ENCODE measurements at regions not wholly inside any gene's neighbourhood (a gene's known extent, or its start where the extent isn't known, plus 50 kb on each side); places are given as distances from the start of the nearest gene placed in this dataset.

DNA sequence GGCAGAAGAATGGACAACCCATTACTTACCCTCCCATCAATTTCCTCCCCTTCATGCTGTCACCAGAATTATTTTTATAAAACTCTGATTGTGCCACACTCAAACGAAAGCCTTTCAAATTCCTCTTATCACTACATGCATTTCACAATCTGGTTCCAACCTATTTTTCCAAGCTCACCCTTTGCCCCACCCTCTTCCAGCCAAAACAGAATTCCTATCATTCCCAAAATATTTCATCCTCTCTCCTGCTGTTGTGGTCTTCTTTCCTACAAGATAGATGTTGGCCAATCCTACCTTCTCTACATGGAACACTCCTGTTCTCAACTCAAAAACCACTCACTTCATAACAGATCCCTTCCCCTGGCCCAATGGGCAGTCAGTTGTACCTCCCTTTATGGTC, 111.5 kb downstream of the ELAPOR2 start:
- DNase-seq (ENCODE audit: low spot score) = no peak

DNA sequence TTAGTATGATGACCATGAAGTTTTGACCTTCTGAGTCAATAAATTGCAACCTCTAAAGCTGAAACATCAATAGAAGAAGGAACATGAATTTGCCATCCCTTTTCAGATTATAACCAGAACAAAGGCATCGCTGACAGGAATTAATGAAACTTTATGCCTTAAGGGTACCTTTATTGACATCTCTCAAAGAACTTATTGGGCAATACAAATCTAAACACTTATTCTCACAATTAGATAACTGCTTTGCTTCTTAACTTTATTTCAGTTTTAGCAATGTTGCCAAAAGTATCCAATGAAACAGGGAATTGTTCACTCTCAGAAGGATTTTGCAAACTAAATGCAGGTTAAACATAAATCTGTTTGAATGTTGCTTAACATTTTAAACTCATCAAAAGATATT, 116.0 kb downstream of the ELAPOR2 start:
- no peak for DNase-seq (ENCODE audit: low spot score)

GRCh38 chr7:86942995-86943394, 116.5 kb downstream of the ELAPOR2 start:
- no peak for DNase-seq (ENCODE audit: low spot score)

- no peak for DNase-seq (ENCODE audit: low spot score)
Observed at GRCh38 chr7:86942081-86942480, 117.4 kb downstream of the ELAPOR2 start.

DNA sequence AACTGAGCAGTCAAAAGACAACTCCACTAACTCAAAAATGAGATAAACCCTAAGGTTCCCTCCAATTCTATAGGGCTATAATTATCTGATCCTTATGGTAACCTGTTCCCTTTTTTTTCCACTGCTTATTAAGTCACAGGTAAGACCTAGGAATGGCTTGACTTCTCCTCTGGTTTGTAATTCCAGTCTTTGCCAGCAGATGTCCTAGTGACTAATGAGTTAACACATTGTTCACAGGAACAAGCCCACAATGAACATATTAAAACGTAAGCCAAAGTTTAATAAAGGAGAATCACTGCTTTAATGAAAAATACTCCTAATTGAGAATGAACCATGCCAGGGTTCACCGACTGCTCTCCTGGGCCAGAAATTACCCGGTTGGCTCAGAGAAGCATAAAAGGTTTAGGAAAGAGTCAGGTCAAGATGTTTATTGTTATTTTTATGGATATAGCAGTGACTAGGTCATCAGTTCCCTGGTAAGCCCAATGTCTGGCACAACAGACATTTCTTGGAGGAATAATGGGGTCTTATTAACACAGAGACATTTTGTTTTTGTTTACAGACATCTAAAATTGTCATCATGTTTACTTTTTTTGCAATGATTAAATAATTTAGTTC, 120.1 kb downstream of the ELAPOR2 start:
- peak; percentile 64 for DNase-seq (ENCODE audit: low spot score)

GRCh38 chr7:86937363-86937878, 122.0 kb downstream of the ELAPOR2 start:
- DNase-seq (ENCODE audit: low spot score) = no peak

GRCh38 chr7:86933295-86933845, 126.1 kb downstream of the ELAPOR2 start:
- DNase-seq (ENCODE audit: low spot score) = no peak

DNA sequence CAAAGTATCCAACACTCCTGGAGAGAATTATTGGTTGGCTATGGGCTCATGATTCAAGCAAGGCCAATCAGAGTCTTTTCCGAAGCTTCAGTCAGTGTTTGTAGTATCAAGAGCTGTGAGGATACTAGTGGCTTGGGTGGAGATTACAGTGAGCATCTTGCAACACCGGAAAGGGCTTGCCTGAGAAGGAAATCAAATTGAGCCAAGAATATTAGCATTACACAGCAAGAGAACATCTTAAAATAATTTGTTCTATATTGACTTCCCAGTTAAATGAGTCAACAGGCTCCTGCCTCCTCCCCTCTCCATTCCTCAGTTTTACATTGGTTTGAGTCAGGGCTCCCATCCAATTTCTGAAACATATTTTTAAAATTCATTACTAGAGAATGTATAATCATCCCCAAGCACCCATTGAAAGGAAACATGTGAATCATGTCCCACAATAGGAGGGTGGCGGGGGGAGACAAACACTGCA, 127.4 kb downstream of the ELAPOR2 start:
- no peak for DNase-seq (ENCODE audit: low spot score)

GRCh38 chr7:86931439-86931838, 128.0 kb downstream of the ELAPOR2 start:
- no peak for DNase-seq (ENCODE audit: low spot score)

GRCh38 chr7:86930554-86931307, 128.7 kb downstream of the ELAPOR2 start:
- no peak for DNase-seq (ENCODE audit: low spot score)

GRCh38 chr7:86929293-86930109, 130.0 kb downstream of the ELAPOR2 start:
- no peak for DNase-seq (ENCODE audit: low spot score)

GRCh38 chr7:86928308-86928707, 131.1 kb downstream of the ELAPOR2 start:
- DNase-seq (ENCODE audit: low spot score) = no peak

- DNase-seq (ENCODE audit: low spot score) = peak; percentile 51
Observed at GRCh38 chr7:86926732-86927131, 132.7 kb downstream of the ELAPOR2 start.

DNA sequence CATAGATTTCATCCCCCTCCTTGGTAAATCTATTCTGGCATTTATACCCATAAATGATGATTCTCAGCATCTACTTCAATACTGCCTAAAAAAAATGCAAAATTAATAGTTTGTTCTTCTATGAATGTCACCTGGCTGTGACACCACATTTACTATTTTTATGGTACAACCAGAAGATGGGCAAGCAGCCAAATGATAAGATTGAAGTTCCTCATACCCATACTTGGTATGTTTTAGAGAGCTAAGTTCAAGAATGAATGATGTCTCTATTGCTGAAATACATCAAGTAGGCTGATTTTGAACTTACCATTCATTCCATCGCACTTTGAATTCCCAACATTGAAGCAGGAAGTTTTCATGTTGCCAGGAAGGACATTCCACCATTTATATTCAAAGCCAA, 134.2 kb downstream of the ELAPOR2 start:
- no peak for DNase-seq (ENCODE audit: low spot score)

DNA sequence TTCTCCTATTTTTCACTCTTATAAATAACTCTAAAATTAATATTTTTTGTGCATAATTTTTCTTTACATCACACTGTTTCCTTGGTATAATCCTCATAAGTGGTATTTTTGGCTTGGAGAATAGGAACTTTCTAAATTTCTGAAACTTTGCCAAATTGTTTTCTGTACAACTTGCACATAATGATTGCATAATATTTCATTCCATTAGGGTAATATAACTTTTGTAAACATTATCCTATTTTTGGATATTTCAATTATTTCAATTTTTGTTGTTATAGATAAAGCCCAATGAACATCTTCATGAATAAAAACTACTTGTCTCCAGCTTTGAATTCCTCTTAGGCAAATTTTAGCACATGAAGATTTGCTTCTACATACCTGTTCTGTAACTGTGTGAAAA, 135.9 kb downstream of the ELAPOR2 start:
- DNase-seq (ENCODE audit: low spot score) = no peak

DNA sequence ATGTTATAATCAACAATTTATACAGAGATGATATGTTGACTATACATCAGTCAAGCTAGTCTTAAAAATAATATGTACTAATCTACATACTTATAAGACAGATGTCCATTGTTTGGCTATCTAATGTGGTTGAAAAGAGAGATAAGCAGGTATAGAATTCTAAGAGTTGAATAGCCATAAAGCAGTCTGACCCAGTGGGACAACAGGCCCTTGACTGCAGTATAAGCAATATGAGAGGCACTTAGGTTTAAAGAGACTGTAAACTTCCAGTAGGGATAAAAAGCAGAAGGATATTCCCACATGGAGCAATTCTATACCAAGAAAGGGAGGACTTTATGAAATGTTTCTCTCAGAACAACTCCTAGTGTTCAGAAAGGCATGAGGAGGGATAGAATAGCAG, 139.3 kb downstream of the ELAPOR2 start:
- DNase-seq (ENCODE audit: low spot score) = no peak

GRCh38 chr7:86918245-86918644, 141.2 kb downstream of the ELAPOR2 start:
- DNase-seq (ENCODE audit: low spot score) = no peak

GRCh38 chr7:86916277-86916825, 143.1 kb downstream of the ELAPOR2 start:
- no peak for DNase-seq (ENCODE audit: low spot score)

GRCh38 chr7:86914551-86914950, 144.9 kb downstream of the ELAPOR2 start:
- DNase-seq (ENCODE audit: low spot score) = peak; percentile 5
